GM06990 (cell line): ENCODE measurements at regions not wholly inside any gene's neighbourhood (a gene's known extent, or its start where the extent isn't known, plus 50 kb on each side); places are given as distances from the start of the nearest gene placed in this dataset.

Source experiments
- DNase-seq: peaks from one replicate; pipeline ENCODE4 v3.0.0-alpha.2; 2011; ENCODE audit not compliant: insufficient read length; ENCODE audit errors: extremely low read depth
- H3K27me3 ChIP-seq: replicated peaks from 2 replicates; pipeline ENCODE4 v1.6.0; 2011; ENCODE audit warnings: low read length; ENCODE audit not compliant: control insufficient read depth, insufficient read depth
- H3K36me3 ChIP-seq: 2 replicates; pipeline ENCODE4 v1.5.1; 2011; ENCODE audit warnings: low read length; ENCODE audit not compliant: control insufficient read depth, insufficient read depth
- H3K4me3 ChIP-seq: replicated peaks from 2 replicates; pipeline ENCODE4 v1.5.1; 2011; ENCODE audit warnings: low read depth, mild to moderate bottlenecking, control low read depth, low read length
- CTCF ChIP-seq: IDR thresholded peaks from 2 replicates; pipeline ENCODE4 v1.5.1; 2011; ENCODE audit warnings: low read length, control low read depth, mild to moderate bottlenecking, inconsistent platforms; ENCODE audit not compliant: insufficient read depth, poor library complexity, severe bottlenecking

DNA sequence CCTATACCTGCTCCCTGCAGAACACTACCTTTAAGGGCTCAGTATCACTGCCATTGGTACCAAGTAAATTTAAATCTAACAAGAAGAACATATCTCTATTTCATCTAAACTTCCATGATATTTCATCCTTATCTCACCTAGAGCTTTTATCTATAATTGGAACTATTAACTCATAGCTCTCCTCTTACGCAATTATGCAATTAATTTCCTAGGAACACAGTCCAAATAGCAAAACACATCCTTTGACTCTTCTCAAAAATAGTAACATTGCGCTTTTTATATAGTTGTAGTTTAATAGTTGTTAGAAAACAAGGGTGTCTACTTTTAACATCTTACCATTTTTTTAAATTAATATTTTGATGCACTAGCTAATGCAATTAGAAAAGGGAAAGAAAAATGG, 986.8 kb upstream of the SLC35B3 start:
- Histone ChIP-seq H3K36me3 (no peaks in the 10 kb centered on the region), H3K27me3 (no peaks in the 10 kb centered on the region), H3K4me3 (no peak overlapping the region)
- TF ChIP-seq CTCF, result no peak
- no peak for DNase-seq

- no peaks in the 10 kb centered on the region for H3K36me3 ChIP-seq
- no peak for DNase-seq
- no peak for TF ChIP-seq CTCF
- no peak overlapping the region for H3K4me3 ChIP-seq
- H3K27me3 ChIP-seq, result no peaks in the 10 kb centered on the region
Measured at GRCh38 chr6:9420316-9421015, 985.1 kb upstream of the SLC35B3 start.

DNA sequence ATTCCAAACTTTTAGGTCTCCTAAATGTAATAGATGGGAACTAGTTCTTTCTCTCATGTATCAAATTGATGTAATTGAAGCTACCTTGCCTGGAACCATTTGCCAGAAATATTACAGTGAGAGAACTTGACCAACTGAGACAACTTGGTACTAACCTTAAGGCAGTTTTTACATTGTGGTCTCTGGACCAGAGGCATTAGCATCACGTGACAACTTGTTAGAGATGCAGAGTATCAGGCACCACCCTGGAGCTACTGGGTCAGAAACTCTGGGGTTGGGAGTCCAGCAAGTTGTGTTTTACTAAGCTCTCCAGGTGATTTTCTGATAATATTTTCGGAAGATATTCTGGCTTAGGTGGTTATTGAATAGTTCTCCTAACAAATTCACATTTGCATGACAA, 982.1 kb upstream of the SLC35B3 start:
- TF ChIP-seq CTCF, result no peak
- no peak for DNase-seq
- no peaks in the 10 kb centered on the region for H3K27me3 ChIP-seq
- no peaks in the 10 kb centered on the region for H3K36me3 ChIP-seq
- no peak overlapping the region for H3K4me3 ChIP-seq

- Histone ChIP-seq H3K27me3 (no peaks in the 10 kb centered on the region), H3K4me3 (no peak overlapping the region), H3K36me3 (no peaks in the 10 kb centered on the region)
- no peak for DNase-seq
- TF ChIP-seq CTCF, result peak; percentile 81
Measured at GRCh38 chr6:9412951-9413559, 977.7 kb upstream of the SLC35B3 start.

- no peak for TF ChIP-seq CTCF
- Histone ChIP-seq H3K27me3 (no peaks in the 10 kb centered on the region), H3K36me3 (no peaks in the 10 kb centered on the region), H3K4me3 (no peak overlapping the region)
- no peak for DNase-seq
Measured at GRCh38 chr6:9409126-9409525, 973.8 kb upstream of the SLC35B3 start.
